GM21576 (cell line): ENCODE measurements at regions not wholly inside any gene's neighbourhood (a gene's known extent, or its start where the extent isn't known, plus 50 kb on each side); places are given as distances from the start of the nearest gene placed in this dataset.
"Not testable (repeated sequence)": the region's sequence is repeated elsewhere in the genome, so short reads cannot be mapped to it uniquely, and the experiment has no call there.

ENCODE experiments used
- ATAC-seq: cut with Tn5 transposase; IDR thresholded peaks from one replicate; pipeline ENCODE4 v1.9.1; 2021; ENCODE audit warnings: mild to moderate bottlenecking, moderate library complexity; ENCODE audit not compliant: unreplicated experiment

DNA sequence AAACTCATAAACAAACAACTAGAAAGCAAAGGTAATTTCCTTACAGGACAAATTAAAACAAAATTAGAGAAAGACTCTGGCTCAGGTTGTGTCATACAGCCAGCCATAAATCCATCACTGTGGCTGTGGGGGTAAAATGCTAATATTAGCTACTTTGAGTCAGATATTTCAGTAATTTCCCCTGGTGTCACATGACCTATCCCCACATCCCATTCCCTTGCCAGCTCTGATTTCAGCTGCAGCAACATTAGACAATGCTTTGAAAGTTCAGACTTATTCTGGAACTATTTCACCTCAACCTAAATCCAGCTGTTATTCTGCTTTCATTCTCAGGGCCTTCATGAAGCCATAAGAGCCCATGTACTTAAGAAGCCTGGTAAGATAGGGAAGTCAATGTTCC, 55.3 kb downstream of the RPL10L start:
- ATAC-seq: no peak

GRCh38 chr14:46582826-46583225, 68.8 kb downstream of the RPL10L start:
- ATAC-seq: no peak

GRCh38 chr14:46581036-46581671, 70.4 kb downstream of the RPL10L start:
- no peak for ATAC-seq

GRCh38 chr14:46574978-46575375, 76.6 kb downstream of the RPL10L start:
- no peak for ATAC-seq

DNA sequence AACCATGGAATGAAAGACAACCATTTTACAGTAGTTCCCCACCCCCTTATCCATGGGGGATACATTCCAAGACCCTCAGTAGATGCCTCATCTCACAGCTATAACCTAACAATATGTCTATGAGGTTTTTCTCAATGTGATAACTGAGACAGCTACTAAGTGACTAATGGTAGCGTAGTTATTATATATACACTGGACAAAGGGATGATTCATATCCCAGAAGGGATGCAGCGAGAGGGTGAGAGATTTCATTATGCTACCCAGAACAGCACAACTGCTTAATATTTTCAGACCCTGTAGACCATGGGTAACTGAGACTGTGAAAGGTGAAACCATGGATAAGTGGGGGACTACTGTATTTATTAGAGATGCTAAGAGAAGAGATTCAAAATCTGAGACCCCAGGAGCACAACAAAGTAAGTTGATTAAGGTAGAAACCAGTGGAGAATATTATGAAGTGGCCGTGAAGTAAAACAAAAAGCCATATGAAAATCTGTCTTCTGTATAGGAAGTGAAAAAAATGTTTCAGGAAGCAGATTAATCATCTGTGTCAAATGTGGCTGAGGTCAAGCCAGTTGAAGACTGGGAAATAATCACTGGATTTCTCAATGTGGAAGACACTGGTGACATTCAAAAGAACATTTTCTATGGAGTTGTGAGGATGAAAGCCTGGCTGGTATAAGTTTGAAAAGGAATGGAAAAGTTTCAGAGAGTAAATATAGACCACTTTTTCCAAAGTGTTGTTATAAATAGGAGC, 77.2 kb downstream of the RPL10L start:
- ATAC-seq: no peak

DNA sequence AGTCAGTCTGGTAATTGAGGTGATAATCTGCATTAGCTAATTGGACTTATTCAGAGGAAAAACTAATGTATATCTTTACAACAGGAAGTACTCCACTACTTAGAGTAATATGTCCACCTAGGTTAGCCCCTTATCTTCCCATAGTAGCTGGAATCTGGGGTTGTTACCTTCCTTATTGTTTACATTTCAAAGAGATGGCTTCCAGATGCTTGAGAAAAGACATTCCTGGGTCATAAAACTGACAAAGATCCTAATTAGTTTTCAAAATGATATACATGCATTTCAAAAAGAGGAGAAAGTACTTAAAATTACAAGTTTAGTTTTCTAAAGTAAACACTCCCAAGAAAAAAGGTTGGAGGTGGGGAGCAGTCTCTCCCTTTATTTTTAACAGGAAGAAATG, 78.1 kb downstream of the RPL10L start:
- no peak for ATAC-seq

- ATAC-seq: no peak
These were observed 79.6 kb downstream of the RPL10L start for GRCh38 chr14:46571970-46572369.

GRCh38 chr14:46568161-46568560, 83.4 kb downstream of the RPL10L start:
- not testable (repeated sequence) for ATAC-seq

GRCh38 chr14:46550836-46551235, 100.7 kb downstream of the RPL10L start:
- ATAC-seq: no peak

DNA sequence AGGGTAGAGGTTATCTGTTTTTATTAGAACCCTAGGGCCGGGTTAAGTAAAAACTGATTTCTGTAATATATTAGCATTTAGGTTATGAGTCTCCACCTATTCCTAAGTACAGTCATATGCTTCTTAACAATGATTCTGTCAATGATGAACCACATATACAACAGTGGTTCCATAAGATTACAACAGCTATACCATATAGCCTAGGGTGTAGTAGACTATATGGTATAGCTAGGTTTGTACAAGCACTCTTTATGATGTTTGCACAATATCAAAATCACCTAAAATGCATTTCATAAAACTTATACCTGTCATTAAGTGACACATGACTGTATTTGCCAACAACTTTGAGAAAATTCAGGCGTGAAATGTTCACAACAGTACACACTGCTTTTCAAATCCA, 110.6 kb downstream of the RPL10L start:
- no peak for ATAC-seq

DNA sequence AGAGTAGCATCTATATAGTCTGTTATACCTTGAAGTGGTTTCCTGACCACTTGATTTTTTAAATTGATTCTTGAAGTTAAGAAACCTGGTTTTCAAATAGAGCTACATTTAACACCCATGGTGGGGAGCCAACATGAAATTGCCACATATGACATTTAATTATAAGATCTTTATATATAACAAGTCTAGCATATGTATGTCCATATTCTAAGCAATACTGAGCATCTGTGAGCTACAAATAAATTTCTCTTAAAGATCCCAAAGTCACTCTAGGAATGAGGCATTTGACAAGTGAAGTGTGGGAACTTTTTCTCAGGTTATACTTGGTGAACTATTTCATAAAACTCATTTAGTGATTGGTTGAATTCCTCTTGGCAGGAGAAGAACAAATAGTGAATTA, 132.5 kb downstream of the RPL10L start:
- no peak for ATAC-seq

GRCh38 chr14:46508752-46509151, 142.8 kb downstream of the RPL10L start:
- not testable (repeated sequence) for ATAC-seq

- no peak for ATAC-seq
These were observed 152.1 kb downstream of the RPL10L start for GRCh38 chr14:46499521-46499920.

- ATAC-seq: no peak
These were observed 155.2 kb downstream of the RPL10L start for GRCh38 chr14:46496409-46496808.

- peak; percentile 75 for ATAC-seq
These were observed 161.3 kb downstream of the RPL10L start for GRCh38 chr14:46490238-46490685.

GRCh38 chr14:46488374-46488773, 163.2 kb downstream of the RPL10L start:
- no peak for ATAC-seq

DNA sequence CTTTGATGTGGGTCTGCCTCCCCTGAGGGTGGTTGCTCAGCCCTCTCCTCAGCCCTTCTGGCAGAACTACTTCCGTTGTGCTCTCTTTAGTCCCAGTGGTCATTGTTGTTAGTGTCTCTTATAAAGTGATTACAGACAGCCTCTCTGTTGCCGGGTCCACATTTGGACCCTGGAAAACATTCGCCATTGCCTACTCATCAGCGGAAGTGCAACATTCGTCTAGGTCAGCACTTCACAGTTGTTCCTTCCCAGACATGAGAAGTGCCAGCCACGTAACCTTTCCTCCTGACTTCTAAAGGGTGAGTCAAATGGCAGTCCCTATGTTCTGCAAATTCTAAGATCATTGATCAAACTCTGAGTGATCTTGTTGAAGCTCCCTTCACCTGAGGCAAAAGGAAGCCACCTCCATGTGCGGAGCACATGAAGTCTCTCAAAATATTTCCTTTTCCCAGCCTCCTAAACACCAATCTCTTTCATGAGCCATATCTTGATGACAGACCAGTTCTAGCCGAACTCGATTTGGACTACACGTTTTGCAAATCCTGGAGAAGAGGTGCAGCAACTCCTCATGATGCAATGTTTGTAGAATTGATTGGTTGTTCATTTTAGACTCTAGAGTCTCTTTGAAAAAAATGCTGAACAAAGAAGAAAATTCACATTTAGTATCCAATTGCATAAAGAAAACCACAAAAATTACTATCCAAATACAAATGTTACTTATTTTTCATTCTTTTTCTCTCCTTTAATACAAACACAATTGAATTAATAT, 163.8 kb downstream of the RPL10L start:
- ATAC-seq: no peak

DNA sequence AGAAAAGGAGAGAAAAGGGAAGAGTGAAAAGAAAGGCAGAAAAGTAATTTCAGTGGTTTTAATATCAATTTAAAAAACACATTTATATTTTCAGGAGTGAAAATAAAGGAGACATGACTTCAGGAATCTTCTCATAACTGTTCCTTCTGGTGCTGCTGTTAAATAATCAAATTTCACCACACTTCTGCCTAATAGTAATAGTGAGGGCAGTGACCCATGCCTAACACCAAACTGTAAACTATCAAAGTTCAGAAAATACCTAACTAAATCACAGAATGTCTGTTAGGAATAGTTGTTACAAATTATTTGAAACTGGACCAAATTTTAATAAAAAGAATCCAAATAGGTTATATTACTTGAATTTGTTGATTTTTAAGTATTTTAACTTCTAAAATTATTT, 169.4 kb downstream of the RPL10L start:
- ATAC-seq: no peak

DNA sequence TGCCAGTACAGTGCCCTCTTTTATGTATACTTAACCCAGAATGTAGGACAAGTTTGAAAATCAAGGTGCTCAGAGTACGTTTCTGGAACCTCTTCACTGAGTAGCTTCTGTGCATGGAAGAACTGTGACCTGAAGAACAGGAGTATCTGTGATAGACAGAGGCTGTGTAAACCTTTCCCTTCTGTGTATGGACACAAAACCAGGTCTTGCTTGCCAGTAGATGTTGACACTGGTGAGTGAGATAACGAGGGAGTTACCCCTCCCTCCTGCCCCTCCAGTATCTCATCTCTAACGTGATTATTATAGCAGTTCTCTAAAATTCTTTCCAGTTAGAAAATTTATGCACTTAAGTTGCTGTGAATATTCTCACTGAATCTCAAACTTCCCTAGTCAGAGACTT, 170.8 kb downstream of the RPL10L start:
- no peak for ATAC-seq

- no peak for ATAC-seq
These were observed 179.3 kb downstream of the RPL10L start for GRCh38 chr14:46472261-46472660.

DNA sequence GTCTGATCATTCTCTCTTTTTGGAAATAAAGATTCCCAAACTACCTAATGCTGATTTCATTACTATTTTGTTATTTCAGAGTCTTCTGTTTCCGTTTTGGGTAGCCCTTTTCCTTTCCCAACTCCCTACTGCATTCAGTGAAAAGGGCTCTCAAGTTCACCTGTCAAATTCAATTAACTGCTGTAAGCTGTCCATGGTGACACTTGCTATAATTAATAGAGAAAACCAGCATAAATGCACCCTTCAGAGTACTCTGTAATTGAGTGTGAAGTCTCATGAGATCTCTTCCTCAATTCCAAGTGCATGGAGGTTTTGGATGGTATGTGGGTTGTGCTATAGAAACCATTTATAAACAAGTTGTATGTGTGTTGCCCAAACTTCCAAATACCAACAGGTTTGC, 187.2 kb downstream of the RPL10L start:
- no peak for ATAC-seq

DNA sequence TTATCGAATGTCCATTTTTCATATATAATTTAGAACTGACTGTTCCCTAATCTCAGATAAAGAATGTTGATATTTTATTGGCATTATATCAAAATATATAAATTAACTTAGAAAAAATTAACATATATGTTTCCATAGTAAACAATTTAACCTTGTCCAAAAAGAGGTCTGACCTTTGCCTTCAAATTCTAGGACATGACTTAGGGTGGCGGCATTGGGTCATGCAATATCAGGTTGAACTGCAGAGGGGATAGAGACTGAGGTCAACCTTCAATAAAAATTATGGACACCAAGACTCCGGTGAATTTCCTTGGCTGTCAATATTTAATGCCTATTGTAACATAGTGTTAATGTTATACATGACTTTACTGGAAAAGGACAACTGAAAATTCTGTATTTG, 199.8 kb downstream of the RPL10L start:
- no peak for ATAC-seq
